ENCODE measurements at regions not wholly inside any gene's neighbourhood (a gene's known extent, or its start where the extent isn't known, plus 50 kb on each side); places are given as distances from the start of the nearest gene placed in this dataset.

DNA sequence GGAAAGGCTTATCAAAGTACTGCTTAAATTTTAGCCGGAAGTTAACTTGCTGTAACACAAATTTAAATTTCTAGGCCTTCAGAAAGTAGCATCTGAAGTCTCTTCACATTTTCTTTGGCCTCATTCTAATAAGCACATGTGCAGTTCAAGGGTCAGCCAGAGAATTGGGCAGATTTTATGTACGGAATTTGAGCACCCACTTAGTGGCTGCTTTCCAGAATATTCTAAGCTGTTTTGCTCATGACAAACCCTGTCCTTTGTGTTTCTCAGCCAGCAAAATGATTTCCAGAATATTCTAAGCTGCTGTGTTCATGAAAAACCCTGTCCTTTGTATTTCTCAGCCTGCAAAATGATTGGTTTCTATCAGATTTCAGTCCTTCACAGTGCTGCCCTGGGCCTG, 225.0 kb upstream of the DOK6 start:
- ChIA-PET POLR2A (ENCODE audit: partially characterized antibody) (no interaction called here), CTCF (ENCODE audit: partially characterized antibody) (interaction anchor here (1.3 kb wide), 1 partner anchor 251 kb away, joined by 3 read pairs; no protein-coding TSS in a partner anchor)
- Histone ChIP-seq H3K4me2 (ENCODE audit: insufficient read depth in 1 of 2, low read depth in 2 of 2, low read length in 2 of 2) (no peak overlapping the region), H3K79me1 (ENCODE audit: low read depth, low read length) (no peaks in the 10 kb centered on the region), H2BK120ac (replicated peaks; ENCODE audit: low read depth, low read length) (no peak overlapping the region), H3K79me2 (ENCODE audit: control insufficient read depth in 1 of 2, insufficient read depth in 2 of 2, low read length in 2 of 2) (no peaks in the 10 kb centered on the region), H2BK12ac (ENCODE audit: low read depth, low read length) (no peak overlapping the region), H4K8ac (ENCODE audit: extremely low read depth, insufficient read depth, low read length) (no peak overlapping the region), H3K23ac (ENCODE audit: insufficient read length) (no peak overlapping the region), H3K4me1 (replicated peaks in 1 of 4; ENCODE audit: control insufficient read depth in 3 of 4, insufficient read depth in 4 of 4, low read length in 3 of 4) (no peaks in the 10 kb centered on the region), H3K56ac (replicated peaks; ENCODE audit: insufficient read length, low read depth, low read length) (no peak overlapping the region), H4K5ac (ENCODE audit: insufficient read length, low read depth, low read length) (no peak overlapping the region), H2BK15ac (ENCODE audit: low read length) (no peak overlapping the region), H3K9ac (replicated peaks in 1 of 4; ENCODE audit: extremely low read depth in 1 of 4, low read depth in 3 of 4, low read length in 3 of 4) (no peak overlapping the region), H4K20me1 (replicated peaks in 1 of 2; ENCODE audit: control insufficient read depth in 1 of 2, insufficient read depth in 2 of 2, low read length in 2 of 2) (no peaks in the 10 kb centered on the region), H2BK5ac (ENCODE audit: low read depth, low read length) (no peak overlapping the region), H4K91ac (replicated peaks; ENCODE audit: insufficient read length, low read length) (no peak overlapping the region), H3K4ac (replicated peaks; ENCODE audit: insufficient read length, low read depth, low read length) (no peak overlapping the region), H2AK5ac (ENCODE audit: low read depth, low read length) (no peak overlapping the region), H3K14ac (ENCODE audit: insufficient read length) (no peak overlapping the region), H3K18ac (ENCODE audit: extremely low read depth, low read length) (no peak overlapping the region), H3K27me3 (replicated peaks in 1 of 4; ENCODE audit: control insufficient read depth in 3 of 4, extremely low read depth in 1 of 4, insufficient read depth in 3 of 4, low read length in 3 of 4) (no peaks in the 10 kb centered on the region), H3K27ac (ENCODE audit: low read depth, low read length) (no peak overlapping the region), H3K4me3 (ENCODE audit: extremely low read depth in 1 of 4, insufficient read depth in 2 of 4, low read depth in 3 of 4, low read length in 4 of 4) (no peak overlapping the region), H2BK20ac (ENCODE audit: low read length) (no peak overlapping the region), H3K9me3 (ENCODE audit: insufficient read depth in 2 of 2, low read depth in 1 of 2, low read length in 1 of 2) (no peaks in the 10 kb centered on the region; a peak in 1 of 4 replicates), H3K23me2 (ENCODE audit: low read depth, low read length) (no peaks in the 10 kb centered on the region), H3K36me3 (ENCODE audit: control insufficient read depth in 2 of 4, insufficient read depth in 4 of 4, low read length in 3 of 4) (no peaks in the 10 kb centered on the region), H2AFZ (ENCODE audit: low read length) (peak overlapping the region; percentile 80; the same call in 1 of the 2 replicates)
- TF ChIP-seq CHD2 (IDR thresholded peaks at IDR 0.05; ENCODE audit: low read length) (no peak), MAFK (IDR thresholded peaks at IDR 0.05; ENCODE audit: low read depth, low read length) (no peak), PHF8 (conservative IDR thresholded peaks at IDR 0.05; ENCODE audit: low read depth, low read length) (no peak), BCL11A (IDR thresholded peaks at IDR 0.05; ENCODE audit: low read depth in 2 of 2, low read length in 2 of 2) (no peak), ZNF274 (IDR thresholded peaks at IDR 0.05; ENCODE audit: borderline replicate concordance, extremely low read depth, low read length) (no peak), BRCA1 (IDR thresholded peaks at IDR 0.05; ENCODE audit: low read depth, low read length) (no peak)
- TF ChIP-seq, protein P1, sequence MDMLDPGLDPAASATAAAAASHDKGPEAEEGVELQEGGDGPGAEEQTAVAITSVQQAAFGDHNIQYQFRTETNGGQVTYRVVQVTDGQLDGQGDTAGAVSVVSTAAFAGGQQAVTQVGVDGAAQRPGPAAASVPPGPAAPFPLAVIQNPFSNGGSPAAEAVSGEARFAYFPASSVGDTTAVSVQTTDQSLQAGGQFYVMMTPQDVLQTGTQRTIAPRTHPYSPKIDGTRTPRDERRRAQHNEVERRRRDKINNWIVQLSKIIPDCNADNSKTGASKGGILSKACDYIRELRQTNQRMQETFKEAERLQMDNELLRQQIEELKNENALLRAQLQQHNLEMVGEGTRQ (IDR thresholded peaks at IDR 0.05; ENCODE audit: low read length): no peak
- WGBS, 2 experiments (ENCODE audit: extremely low coverage in 1 of 2, insufficient coverage in 1 of 2, insufficient read length in 1 of 2, insufficient replicate concordance in 2 of 2, low coverage in 1 of 2, low lambda C conversion rate in 2 of 2, missing lambda C conversion rate in 1 of 2): 93% methylated on average over 2 of the region's 2 CpGs; no CpG with 5 or more reads in 1 of the 2 experiments
- no peak for DNase-seq (ENCODE audit: low read depth in 1 of 2, low spot score in 2 of 2)
- FAIRE-seq: no peak

Measured in H1 (cell line).